ENCODE measurements at regions not wholly inside any gene's neighbourhood (a gene's known extent, or its start where the extent isn't known, plus 50 kb on each side); places are given as distances from the start of the nearest gene placed in this dataset.
"Not testable (repeated sequence)": the region's sequence is repeated elsewhere in the genome, so short reads cannot be mapped to it uniquely, and the experiment has no call there.

DNA sequence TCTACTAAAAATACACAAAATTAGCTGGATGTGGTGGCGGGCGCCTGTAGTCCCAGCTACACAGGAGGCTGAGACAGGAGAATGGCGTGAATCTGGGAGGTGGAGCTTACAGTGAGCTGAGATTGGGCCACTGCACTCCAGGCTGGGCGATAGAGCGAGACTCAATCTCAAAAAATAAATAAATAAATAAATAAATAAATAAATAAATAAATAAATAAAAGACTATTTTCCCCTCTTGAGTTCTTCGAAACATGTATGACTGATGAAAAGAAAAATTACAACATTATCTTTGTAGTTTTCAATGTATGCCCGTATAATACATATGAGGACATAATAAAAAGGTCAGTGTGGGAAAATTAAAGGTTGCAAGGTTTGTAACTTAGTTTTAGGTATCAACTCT is 84.5 kb upstream of the GPR12 start:
- in situ Hi-C loops (cut with HindIII; ENCODE audit: low sequenced_read_pairs): not testable (repeated sequence)

DNA sequence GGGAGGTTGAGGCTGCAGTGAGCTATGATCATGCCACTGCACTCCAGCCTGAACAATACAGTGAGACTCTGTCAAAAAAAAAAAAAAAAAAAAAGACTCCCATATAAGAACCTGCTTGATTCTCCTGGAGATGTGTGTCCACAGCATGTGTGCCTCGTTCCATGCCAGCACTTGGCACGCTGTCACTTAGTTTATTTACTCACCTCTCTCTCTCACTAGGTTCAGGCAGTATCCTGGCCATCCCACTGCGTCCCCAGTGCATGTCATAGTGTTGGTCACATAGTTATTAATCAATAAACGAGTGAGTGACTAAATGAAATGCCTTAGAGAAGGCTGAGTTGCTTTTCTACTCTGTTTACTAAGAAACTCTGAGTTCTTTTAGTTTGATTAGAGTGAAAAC is 79.1 kb upstream of the GPR12 start:
- in situ Hi-C loops (cut with HindIII; ENCODE audit: low sequenced_read_pairs): no loop called here

DNA sequence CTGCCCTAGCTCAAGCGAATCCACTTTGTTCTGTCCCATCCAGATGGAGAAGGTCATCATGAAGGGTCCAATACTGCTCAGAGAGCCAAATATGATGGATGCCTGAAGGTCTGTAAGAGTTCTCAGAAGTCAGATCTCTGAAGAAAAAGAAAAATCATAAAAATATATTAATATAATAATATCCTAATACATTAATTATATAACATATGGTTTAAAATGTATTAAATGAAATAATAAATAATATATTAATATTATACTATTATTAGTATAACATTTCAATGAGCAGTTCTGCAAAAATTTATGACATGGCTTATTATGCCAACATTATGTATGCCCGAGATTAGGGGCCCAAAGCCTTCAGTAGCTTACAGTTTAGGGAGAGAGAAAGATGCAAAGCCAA is 78.2 kb upstream of the GPR12 start:
- in situ Hi-C loops (cut with HindIII; ENCODE audit: low sequenced_read_pairs): no loop called here

DNA sequence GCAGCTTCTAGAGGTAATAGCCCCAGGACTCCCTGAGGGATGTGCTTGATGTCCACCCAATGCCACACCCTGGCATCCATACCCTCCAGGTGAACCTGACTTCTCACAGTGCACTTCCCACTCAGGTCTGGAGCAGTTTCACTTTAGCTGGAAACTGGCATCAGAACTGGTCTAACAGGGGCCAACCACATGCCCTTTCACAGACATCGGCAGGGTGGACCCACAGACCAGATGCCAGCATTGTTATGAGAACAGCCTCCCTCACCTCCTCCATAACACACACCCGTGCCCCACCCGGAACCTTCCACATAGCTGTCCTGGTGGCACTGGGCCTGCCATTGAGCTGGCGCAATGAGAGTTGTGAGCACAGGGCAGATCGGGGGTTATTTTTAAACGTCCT is 77.4 kb upstream of the GPR12 start:
- in situ Hi-C loops (cut with HindIII; ENCODE audit: low sequenced_read_pairs): no loop called here

DNA sequence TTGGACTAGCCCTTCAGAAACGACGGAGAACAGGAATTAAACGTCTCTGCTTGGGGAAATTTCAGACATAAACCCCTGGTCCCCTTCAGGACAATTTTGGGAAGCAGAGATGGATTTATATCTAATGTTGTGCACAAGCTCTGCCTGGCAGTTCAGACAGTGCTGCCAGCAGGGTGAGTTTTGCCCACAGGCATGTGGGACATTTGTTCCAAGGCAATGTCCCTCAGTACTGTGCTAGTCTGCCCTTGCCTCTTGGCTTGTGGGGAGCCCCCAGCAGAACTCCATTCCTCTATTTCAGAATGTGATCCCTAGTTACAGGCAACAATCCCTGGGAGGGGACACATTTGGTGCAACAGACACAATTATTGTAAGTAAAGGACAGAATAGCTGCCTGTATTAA is 76.5 kb upstream of the GPR12 start:
- in situ Hi-C loops (cut with HindIII; ENCODE audit: low sequenced_read_pairs): no loop called here

DNA sequence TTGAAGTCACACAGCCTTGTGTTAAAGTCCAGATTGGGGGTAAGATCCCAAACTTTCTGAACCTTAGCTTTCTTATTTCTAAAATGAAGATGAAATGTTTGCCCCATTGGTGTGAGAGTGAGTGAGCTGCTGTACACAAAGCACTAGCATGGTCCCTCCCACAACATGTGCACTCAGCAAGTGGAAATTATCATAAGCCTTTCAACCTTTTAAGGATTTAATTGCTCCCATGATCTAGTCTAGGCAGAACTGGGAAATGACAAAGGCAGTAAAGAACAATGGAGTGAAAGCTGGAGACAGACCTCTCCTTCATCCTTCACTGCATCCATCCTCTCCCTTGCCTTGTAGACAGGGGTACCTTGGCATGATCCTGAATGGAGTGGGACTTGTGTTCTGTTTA is 76.0 kb upstream of the GPR12 start:
- in situ Hi-C loops (cut with HindIII; ENCODE audit: low sequenced_read_pairs): no loop called here

DNA sequence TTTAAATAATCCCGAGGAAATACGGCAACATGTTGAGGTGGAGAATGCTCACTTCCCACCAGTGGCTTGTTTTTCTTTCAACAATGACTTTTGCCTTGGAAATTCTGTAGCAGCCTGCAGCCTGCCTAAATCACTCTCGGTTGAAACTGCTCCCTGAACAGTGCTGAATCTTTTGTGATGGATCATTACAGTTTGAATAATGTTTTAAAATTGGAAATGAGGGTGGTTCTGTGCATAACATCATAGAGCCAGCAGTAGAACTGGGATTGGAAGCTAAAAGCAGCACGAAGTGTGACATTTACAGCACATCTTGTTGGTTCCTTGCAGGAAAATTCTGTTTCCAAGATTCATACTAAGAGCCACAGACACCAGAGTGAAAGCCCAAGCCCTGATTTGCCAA is 74.1 kb upstream of the GPR12 start:
- in situ Hi-C loops (cut with HindIII; ENCODE audit: low sequenced_read_pairs): no loop called here

DNA sequence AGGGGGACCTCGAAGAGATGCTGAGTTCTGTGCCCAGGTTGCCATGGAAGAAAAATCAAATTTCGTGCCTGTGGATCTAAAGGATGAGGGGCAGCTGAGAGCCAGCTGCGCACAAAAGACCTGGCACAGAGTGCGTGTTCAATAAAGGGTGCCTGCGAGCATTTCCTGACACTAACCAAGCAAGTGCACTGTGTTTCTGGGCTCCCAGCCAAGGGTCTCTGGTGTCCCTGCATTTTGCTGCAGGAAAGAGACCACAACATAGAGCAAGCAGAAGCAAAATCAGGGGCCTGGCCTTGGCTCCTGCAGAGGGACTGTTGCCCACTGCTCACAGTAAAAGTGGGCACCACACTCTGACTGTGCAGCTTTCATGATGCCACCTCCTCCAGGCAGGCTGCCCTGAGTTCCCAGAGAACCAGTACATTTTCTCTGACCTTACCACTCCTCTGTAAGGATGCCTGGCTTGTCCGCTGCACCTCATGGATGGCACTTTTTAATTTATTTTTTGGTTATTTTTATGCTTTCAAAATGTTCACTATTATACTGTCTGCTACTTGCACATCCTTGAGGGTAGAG is 70.8 kb upstream of the GPR12 start:
- in situ Hi-C loops (cut with HindIII; ENCODE audit: low sequenced_read_pairs): no loop called here

DNA sequence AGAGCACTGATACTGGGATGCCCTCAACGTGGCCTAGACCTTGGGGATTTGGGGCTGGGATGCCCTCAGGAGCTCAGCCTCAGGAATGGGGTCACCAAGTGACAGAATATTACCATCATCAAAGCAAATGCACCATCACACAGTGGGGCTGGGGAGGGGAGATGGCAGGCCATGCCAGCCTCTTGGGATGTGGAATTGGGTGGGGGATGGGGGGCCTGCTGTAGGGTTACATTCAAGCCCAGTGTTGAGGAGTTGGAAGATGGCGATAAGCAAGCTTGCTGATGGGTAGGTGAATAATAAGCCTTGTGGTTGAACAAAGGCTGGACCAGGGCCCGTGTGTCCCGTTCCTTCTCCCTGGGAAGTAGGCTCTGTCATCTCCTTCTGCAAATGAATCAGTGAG is 69.1 kb upstream of the GPR12 start:
- in situ Hi-C loops (cut with HindIII; ENCODE audit: low sequenced_read_pairs): no loop called here

DNA sequence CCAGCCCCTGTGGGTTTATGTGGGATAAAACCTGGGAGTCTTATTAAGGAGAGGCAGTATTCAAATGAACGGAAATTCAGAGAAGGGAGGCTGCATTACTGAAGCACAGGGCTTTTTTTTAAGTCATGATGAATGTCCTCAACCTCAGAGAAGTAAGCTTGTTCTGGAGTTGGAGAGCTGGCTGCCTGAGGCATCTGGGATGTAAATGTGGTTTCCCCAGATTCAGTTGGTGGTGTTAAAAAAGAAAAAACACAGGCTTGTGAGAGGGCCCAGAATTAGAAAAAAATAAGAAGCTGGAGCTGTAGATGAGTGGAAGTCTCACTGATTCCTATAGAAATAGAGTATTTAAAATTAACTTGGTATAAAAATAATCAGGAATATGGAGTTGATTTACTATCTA is 64.0 kb upstream of the GPR12 start:
- in situ Hi-C loops (cut with HindIII; ENCODE audit: low sequenced_read_pairs): no loop called here

DNA sequence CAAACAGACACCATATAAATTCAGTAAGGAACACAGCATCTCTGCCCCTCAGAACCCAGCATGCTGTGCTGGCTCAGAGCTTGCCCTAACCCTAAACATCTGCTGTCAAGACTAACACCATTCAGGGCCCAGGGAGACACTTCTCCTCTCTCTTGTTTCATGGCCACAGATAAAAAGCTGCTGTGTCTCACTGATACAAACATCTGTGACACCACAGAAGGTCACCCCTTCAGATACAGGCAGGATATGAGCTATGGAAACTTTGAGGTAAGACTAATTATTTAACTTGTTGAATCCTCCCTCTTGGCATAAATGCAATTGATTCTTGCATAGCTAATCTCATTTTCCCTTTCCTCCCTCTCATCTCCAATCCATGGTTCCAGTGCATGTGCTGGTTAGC is 61.6 kb upstream of the GPR12 start:
- in situ Hi-C loops (cut with HindIII; ENCODE audit: low sequenced_read_pairs): no loop called here

DNA sequence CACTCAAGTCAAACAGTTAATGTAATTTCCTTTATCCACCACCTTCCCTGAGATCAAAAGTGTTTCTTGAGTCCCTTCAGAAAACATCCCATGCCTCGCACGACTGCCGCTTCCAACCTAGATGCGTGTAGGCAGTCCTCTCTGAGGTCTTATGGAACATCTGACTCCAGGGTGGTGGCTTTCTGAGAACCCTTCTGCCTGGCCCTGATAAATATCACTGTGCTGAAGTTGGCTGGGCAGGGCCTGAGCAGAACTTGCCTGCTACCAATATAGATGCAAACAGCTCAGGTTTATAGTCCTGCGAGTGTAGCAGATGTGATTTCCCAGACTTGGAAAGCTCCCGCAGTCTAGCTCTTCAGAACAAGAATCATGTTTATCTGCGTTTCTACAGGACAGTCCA is 61.1 kb upstream of the GPR12 start:
- in situ Hi-C loops (cut with HindIII; ENCODE audit: low sequenced_read_pairs): no loop called here

DNA sequence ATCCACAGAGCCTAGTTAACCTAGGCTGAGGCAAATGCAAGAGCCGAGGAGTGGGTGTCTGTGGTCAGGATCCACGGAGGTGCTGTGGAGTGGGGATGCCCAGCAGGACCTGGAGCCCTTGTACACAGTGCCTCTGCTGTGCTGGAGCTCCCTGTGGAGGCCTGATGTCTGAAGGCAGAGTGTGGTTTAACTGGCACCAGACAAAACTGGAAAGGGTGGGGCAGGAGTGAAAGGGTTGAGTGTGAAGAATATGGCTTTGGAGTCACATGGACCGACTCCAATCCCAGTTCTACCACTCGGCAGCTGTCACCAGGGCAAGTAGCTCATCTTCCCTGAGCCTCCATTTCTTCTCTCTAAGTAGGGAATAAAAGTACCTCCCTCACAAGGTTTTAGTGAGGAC is 60.3 kb upstream of the GPR12 start:
- in situ Hi-C loops (cut with HindIII; ENCODE audit: low sequenced_read_pairs): no loop called here

DNA sequence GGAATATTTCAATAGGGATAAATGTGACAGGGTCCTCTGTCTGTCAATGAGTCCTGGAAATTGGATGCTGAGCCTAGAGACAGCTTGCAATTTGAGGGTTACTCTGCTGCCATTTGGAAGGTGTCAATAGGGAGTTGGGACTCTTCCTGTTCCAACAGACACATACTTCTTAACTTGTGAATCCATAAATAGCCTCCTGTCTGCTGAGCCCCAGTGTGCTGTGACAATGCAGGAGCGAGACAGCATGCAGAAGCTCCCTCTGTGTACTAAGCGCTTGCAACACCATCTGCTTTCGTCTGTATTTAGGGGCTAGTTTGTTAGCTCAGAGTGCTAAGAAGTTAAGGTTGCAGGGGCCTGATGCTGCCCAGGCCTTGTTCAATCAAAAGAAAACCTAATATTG is 58.5 kb upstream of the GPR12 start:
- in situ Hi-C loops (cut with HindIII; ENCODE audit: low sequenced_read_pairs): no loop called here

DNA sequence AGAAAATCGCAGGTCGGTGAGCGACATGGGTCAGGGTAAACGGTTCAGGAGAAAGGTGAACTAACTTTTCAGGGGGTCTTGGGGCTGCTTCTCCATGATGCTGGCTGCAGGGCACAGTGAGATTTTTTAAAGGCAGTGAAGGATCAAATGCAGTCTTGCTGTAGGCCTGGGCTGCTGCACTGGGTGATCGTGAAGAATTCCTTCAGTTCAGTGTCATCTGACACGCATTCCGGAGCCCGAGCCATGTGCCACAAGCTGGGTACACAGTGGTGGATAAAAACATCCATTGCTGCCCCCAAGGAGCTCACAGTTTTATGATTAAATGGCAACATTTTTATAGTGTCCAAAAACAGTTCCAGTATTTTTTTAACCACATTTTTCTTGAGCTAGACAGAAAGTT is 56.3 kb upstream of the GPR12 start:
- in situ Hi-C loops (cut with HindIII; ENCODE audit: low sequenced_read_pairs): no loop called here

DNA sequence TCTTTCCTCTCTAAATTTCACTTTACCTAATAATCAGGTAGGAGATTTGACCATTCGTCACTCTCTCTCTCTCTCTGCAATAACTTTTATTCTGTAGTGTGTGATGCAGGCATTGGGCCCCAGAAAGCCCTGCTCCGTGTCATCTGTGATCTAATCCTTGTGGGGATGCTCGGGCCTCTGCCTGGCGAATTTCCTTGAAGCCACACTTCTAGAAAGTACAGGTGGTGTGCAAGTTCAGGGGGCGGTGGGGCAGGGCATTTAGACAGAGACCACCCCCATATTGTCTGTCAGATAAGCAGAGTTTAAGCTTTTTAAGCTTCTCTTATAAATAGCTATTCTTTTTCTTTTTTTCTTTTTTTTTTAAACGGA is 53.4 kb upstream of the GPR12 start:
- in situ Hi-C loops (cut with HindIII; ENCODE audit: low sequenced_read_pairs): no loop called here

DNA sequence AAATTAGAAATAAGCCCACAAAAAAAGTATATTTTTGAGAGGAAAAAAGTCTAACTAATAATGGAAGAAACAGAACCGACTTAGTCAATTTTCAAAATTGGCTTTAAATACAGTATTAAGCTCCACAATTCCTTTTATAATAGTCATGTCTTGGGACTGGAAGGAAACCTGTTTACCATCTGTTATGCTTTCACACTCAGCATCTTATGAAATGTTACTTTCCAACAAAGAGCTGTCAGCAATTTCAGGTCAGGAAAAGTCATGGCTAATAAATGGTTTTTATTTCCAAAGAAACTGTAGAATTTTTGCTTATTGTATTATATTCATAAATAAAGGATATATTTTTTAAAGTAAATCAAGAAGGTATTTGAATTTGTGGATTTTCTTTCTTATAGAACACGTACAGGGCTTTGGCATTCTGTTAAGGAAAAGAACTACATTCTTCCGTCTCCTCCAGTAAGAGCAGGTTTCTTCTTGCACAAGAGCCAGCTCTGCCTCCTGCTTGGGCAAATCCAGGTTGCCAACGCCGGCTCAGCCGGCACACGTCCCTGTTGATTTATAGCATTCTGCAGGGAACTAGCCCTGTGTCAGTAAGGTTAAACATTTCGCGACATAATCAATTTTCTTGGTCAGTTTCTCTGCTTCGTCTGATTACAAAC is 52.9 kb upstream of the GPR12 start:
- in situ Hi-C loops (cut with HindIII; ENCODE audit: low sequenced_read_pairs): no loop called here

DNA sequence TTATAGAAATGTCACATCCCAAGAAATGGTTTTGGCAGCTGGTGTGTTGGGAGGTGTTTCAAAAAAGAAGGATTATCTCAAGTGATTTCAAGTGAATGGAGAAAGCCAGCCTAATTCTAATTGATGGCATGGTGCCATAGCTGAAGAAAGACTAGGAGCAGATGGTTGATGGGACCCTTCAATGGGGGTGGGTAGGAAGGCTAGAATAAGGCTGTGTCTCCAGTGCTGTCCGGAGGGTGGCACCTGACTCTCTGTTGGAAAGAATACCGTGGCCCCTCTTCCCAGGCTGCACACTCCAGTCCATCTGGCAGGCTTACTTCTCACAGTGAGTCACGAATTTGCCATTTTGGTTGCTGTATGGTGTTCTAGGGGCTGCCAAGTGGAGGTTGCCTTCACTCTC is 51.0 kb upstream of the GPR12 start:
- in situ Hi-C loops (cut with HindIII; ENCODE audit: low sequenced_read_pairs): no loop called here
